ENCODE measurements at regions not wholly inside any gene's neighbourhood (a gene's known extent, or its start where the extent isn't known, plus 50 kb on each side); places are given as distances from the start of the nearest gene placed in this dataset.
A peak's percentile ranks its signal among the peaks of the same experiment; 100 is the strongest.

DNA sequence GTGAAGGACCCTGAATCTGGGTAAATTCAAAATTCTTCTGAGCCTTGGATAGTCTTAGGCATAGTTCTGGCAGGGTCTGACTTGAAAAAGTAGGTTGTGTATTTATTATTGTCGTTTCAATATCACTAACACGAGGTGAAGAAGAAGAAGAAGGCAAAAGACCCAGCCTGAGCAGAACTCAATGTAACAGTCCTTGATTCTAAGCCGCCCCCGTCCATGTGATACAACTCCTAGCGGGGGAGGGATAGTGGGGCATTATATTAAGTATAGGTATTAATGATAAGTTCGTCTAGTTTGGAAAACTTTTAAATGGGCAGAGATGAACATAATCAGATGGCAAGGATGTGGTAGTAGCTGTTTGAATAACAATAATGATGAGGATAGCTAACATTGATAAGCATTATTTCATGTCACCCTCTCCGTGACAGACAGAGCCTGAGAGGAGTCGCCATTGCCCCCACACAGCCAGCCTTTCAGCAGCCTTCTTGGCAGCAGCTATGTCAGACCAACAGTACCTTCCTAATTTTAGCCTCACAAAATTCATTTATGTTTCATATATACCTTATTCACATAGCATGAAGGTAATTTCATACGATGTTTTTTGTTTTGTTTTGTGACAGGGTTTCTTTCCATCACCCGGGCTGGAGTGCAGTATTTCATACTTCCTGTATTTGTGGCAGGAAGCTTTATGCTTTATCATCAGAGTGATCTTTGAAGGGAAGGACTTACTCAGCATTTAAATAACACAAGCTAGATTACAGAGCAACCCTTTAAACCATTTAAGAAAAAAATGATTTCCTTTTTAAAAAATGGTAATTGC is 64.4 kb upstream of the NPAS1 start:
- TF ChIP-seq, protein P1, sequence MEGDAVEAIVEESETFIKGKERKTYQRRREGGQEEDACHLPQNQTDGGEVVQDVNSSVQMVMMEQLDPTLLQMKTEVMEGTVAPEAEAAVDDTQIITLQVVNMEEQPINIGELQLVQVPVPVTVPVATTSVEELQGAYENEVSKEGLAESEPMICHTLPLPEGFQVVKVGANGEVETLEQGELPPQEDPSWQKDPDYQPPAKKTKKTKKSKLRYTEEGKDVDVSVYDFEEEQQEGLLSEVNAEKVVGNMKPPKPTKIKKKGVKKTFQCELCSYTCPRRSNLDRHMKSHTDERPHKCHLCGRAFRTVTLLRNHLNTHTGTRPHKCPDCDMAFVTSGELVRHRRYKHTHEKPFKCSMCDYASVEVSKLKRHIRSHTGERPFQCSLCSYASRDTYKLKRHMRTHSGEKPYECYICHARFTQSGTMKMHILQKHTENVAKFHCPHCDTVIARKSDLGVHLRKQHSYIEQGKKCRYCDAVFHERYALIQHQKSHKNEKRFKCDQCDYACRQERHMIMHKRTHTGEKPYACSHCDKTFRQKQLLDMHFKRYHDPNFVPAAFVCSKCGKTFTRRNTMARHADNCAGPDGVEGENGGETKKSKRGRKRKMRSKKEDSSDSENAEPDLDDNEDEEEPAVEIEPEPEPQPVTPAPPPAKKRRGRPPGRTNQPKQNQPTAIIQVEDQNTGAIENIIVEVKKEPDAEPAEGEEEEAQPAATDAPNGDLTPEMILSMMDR (IDR thresholded peaks at IDR 0.05; ENCODE audit: extremely low read depth in 1 of 2, insufficient read depth in 1 of 2, low read depth in 1 of 2, low read length in 2 of 2), result no peak
- TF ChIP-seq GATA2 (IDR thresholded peaks at IDR 0.05; ENCODE audit: insufficient read depth, insufficient read length, low read depth, low read length), result peak; percentile 93
- TF ChIP-seq FOS (IDR thresholded peaks at IDR 0.05; ENCODE audit: borderline replicate concordance, insufficient read depth, low read length), result peak; percentile 42
- peak overlapping the region; percentile 73 for H3K27ac ChIP-seq (ENCODE audit: insufficient read depth, low read depth, low read length)
- peak overlapping the region in 2 of 3 experiments; percentile 8 to 54 for H3K4me3 ChIP-seq (replicated peaks in 1 of 3; ENCODE audit: insufficient read depth in 1 of 3, low read depth in 1 of 3, low read length in 3 of 3)
- POLR2A ChIA-PET, result no interaction called here
- peaks cover 20% of the 10 kb centered on the region for H3K4me1 ChIP-seq (ENCODE audit: control insufficient read depth, extremely low read depth, insufficient read depth, low read length)
- H3K9me3 ChIP-seq (replicated peaks; ENCODE audit: control insufficient read depth, insufficient read depth, low read length), result no peaks in the 10 kb centered on the region
- CTCF ChIA-PET, result interaction anchor here (0.7 to 3.7 kb wide), 10 partner anchors 9 to 99 kb away, joined by 3 to 21 read pairs (median 4); no protein-coding TSS in a partner anchor
- DNase-seq (ENCODE audit: low read depth, low spot score), result peak; percentile 75
- no peaks in the 10 kb centered on the region for H3K36me3 ChIP-seq (ENCODE audit: control insufficient read depth in 2 of 2, extremely low read depth in 1 of 2, insufficient read depth in 2 of 2, low read length in 2 of 2)
- intact Hi-C loops (cut with micrococcal nuclease) (loop anchor here (1.0 to 2.0 kb wide), 2 partner anchors 18 to 22 kb away; no protein-coding TSS in a partner anchor), dilution Hi-C loops (cut with MboI; ENCODE audit: extremely low pct_ligation_motif_present, low sequenced_read_pairs) (no loop called here)
- peak overlapping the region; percentile 92 for H3K4me2 ChIP-seq (ENCODE audit: insufficient read depth, low read length)
- no peaks in the 10 kb centered on the region for H3K27me3 ChIP-seq (ENCODE audit: control insufficient read depth in 2 of 2, insufficient read depth in 2 of 2, low read length in 2 of 2)
- H3K9me1 ChIP-seq (replicated peaks; ENCODE audit: control insufficient read depth, extremely low read depth, insufficient read depth, low read length), result no peaks in the 10 kb centered on the region
- H3K9ac ChIP-seq (replicated peaks; ENCODE audit: extremely low read depth, insufficient read depth, low read length), result peak overlapping the region; percentile 13
- H3K79me2 ChIP-seq (ENCODE audit: control insufficient read depth, insufficient read depth, low read length), result peaks cover 4% of the 10 kb centered on the region
- no peak for FAIRE-seq
- peak overlapping the region; percentile 7 for H2AFZ ChIP-seq (ENCODE audit: low read depth, low read length)
- no TSS peak for BruUV-seq (replicated peaks)
- no peaks in the 10 kb centered on the region for H4K20me1 ChIP-seq (replicated peaks; ENCODE audit: control insufficient read depth, extremely low read depth, insufficient read depth, low read length)
